ENCODE measurements at regions not wholly inside any gene's neighbourhood (a gene's known extent, or its start where the extent isn't known, plus 50 kb on each side); places are given as distances from the start of the nearest gene placed in this dataset.

DNA sequence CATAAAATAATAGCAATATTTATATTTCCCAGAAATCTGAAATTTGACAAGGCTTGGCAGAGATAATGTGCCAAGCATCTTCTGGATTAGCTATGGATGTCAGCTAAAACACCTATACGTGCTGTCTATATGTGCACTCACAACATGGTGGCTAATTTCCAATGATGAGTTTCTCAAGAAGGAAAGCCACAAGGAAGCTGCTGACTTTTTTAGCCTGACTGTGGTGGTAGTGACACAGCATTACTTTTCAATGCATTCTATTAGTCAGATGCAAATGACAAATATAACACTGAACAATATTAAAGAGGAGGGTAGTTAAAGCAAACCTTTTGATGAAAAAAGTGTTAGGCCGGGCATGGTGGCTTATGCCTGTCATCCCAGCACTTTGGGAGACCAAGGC is 101.7 kb upstream of the CCDC54 start:
- TF ChIP-seq, protein P1, sequence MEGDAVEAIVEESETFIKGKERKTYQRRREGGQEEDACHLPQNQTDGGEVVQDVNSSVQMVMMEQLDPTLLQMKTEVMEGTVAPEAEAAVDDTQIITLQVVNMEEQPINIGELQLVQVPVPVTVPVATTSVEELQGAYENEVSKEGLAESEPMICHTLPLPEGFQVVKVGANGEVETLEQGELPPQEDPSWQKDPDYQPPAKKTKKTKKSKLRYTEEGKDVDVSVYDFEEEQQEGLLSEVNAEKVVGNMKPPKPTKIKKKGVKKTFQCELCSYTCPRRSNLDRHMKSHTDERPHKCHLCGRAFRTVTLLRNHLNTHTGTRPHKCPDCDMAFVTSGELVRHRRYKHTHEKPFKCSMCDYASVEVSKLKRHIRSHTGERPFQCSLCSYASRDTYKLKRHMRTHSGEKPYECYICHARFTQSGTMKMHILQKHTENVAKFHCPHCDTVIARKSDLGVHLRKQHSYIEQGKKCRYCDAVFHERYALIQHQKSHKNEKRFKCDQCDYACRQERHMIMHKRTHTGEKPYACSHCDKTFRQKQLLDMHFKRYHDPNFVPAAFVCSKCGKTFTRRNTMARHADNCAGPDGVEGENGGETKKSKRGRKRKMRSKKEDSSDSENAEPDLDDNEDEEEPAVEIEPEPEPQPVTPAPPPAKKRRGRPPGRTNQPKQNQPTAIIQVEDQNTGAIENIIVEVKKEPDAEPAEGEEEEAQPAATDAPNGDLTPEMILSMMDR (IDR thresholded peaks at IDR 0.05; ENCODE audit: low read length): no peak
- TF ChIP-seq EZH2 (IDR thresholded peaks at IDR 0.05; ENCODE audit: borderline replicate concordance, low read length): no peak

Data from OCI-LY1 (cell line).